Fibroblast of lung (primary cell): ENCODE measurements at regions not wholly inside any gene's neighbourhood (a gene's known extent, or its start where the extent isn't known, plus 50 kb on each side); places are given as distances from the start of the nearest gene placed in this dataset.

ENCODE experiments used
- DNase-seq, 2 donors: peaks; one replicate each; pipeline versions ENCODE4 v3.0.0 to v3.0.0-alpha.2; 2010; ENCODE audit warnings: low read depth in 2 of 2
- H2AFZ ChIP-seq: 2 replicates; pipeline ENCODE4 v1.5.1; 2012; ENCODE audit warnings: low read length, control low read depth, inconsistent platforms
- H3K27ac ChIP-seq: 2 replicates; pipeline ENCODE4 v1.5.1; 2011; ENCODE audit warnings: low read length, control low read depth; ENCODE audit not compliant: insufficient read depth
- H3K27me3 ChIP-seq: 2 replicates; pipeline ENCODE4 v1.5.1; 2011; ENCODE audit warnings: mild to moderate bottlenecking, low read length; ENCODE audit not compliant: control insufficient read depth, insufficient read depth
- H3K36me3 ChIP-seq: 2 replicates; pipeline ENCODE4 v1.5.1; 2011; ENCODE audit warnings: low read length; ENCODE audit not compliant: control insufficient read depth, insufficient read depth
- H3K4me1 ChIP-seq: 2 replicates; pipeline ENCODE4 v1.5.1; 2011; ENCODE audit warnings: low read length; ENCODE audit not compliant: control insufficient read depth, insufficient read depth; ENCODE audit errors: extremely low read depth
- H3K4me2 ChIP-seq: 2 replicates; pipeline ENCODE4 v1.5.1; 2011; ENCODE audit warnings: low read length, control low read depth; ENCODE audit not compliant: insufficient read depth; ENCODE audit errors: extremely low read depth
- H3K4me3 ChIP-seq, 4 experiments: fragments of 200-600 bp in 1 of 4; sonication (generic) in 1 of 4; replicated peaks in 1 of 4; 2 replicates each; pipeline ENCODE4 v1.5.1; 2011 to 2016; ENCODE audit warnings: low read length in 4 of 4, low read depth in 3 of 4, mild to moderate bottlenecking in 3 of 4, control low read depth in 2 of 4, inconsistent platforms in 1 of 4, mixed read lengths in 1 of 4; ENCODE audit not compliant: insufficient read depth in 1 of 4; ENCODE audit errors: control extremely low read depth in 1 of 4
- H3K79me2 ChIP-seq: 2 replicates; pipeline ENCODE4 v1.5.1; 2012; ENCODE audit warnings: mild to moderate bottlenecking, low read length, inconsistent platforms; ENCODE audit not compliant: control insufficient read depth, insufficient read depth
- H3K9ac ChIP-seq: 2 replicates; pipeline ENCODE4 v1.5.1; 2011; ENCODE audit warnings: mild to moderate bottlenecking, low read length, control low read depth; ENCODE audit not compliant: insufficient read depth
- H3K9me3 ChIP-seq: 2 replicates; pipeline ENCODE4 v1.5.1; 2012; ENCODE audit warnings: low read depth, low read length; ENCODE audit not compliant: control insufficient read depth, insufficient read depth
- H4K20me1 ChIP-seq: 2 replicates; pipeline ENCODE4 v1.5.1; 2011; ENCODE audit warnings: low read length; ENCODE audit not compliant: control insufficient read depth, insufficient read depth; ENCODE audit errors: extremely low read depth
- EZH2 ChIP-seq: IDR thresholded peaks from 2 replicates; pipeline ENCODE4 v1.5.1; 2012; ENCODE audit warnings: low read length, control low read depth, mild to moderate bottlenecking; ENCODE audit errors: missing control alignments
- TF ChIP-seq, protein P1 (sequence below), 2 donors: IDR thresholded peaks in 1 of 2; conservative IDR thresholded peaks in 1 of 2; 1 replicate in 1 of 2; 2 replicates in 1 of 2; pipeline ENCODE4 v1.5.1; 2011 to 2012; ENCODE audit warnings: low read length in 2 of 2, control low read depth in 1 of 2, inconsistent platforms in 1 of 2, low read depth in 1 of 2, mild to moderate bottlenecking in 1 of 2

DNA sequence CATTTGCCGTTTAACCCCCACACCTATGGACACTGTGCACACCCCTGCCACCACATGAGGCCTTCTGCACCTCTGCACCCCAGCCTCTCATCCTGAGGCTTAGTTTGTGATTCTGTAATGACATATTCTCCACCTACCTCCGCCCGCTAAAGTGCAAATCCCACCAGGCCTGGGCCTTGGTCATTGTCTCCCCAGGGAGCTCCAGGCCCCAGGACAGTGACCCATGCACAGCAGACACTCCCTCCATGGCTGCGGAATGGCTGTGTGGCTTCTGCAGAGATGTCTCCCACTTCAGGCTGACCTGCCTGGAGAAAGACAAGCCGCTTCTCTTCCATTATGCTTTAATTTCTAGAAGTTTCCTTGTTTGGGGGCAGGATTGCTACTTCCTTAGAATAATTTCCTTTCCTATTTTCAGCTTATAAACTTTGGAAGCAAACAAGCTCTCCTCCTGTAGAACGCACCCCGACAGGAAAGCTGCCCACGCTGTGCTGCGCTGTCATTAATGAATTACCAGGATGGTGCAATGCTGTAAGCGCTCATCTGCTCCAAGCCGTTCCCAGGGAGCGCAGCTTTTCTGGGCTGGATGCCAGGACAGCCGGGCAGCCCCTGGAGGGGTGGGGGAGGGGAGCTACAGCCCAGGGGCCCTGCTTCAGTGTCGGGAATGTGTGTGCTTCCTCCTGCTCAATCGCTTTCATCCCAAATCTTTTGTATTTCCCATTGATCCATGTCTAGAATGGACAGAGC, 618.0 kb downstream of the BRD1 start:
- no peaks in the 10 kb centered on the region for H3K9me3 ChIP-seq

DNA sequence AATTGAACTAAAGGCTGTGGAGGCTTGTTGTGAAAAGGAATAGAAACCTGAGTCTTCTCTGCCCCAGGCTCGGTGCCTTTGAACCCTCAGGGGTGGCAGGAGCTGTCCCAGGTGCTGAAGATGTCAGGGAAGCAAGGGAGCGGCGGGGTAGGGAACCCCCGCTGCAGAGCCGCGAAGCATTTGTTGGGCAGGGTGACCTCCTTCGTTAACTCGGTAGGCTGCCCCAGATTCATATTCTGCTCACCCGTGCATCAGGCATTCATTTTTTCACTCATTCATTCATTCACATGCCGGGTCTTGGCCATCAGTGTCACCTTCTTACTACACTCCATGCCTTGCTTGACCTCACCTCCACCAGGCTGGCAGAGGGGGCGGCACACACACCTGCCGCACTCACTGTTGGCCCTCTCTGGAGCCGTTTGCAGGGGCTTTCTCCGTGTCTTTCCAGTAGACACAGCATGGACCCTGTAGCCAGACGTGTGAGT, 618.9 kb downstream of the BRD1 start:
- DNase-seq, result no peak
- no peaks in the 10 kb centered on the region for H3K9me3 ChIP-seq
- no peak overlapping the region for H3K9ac ChIP-seq

More for the DNA sequence above, 618.0 kb downstream of the BRD1 start:
- H3K4me1 ChIP-seq, result no peaks in the 10 kb centered on the region
- H3K4me2 ChIP-seq, result no peak overlapping the region
- H4K20me1 ChIP-seq, result no peaks in the 10 kb centered on the region
- no peak overlapping the region for H3K4me3 ChIP-seq
- H3K9ac ChIP-seq, result no peak overlapping the region
- no peaks in the 10 kb centered on the region for H3K36me3 ChIP-seq
- H2AFZ ChIP-seq, result no peak overlapping the region
- H3K79me2 ChIP-seq, result no peaks in the 10 kb centered on the region
- H3K27me3 ChIP-seq, result no peaks in the 10 kb centered on the region
- H3K27ac ChIP-seq, result no peak overlapping the region
- no peak for TF ChIP-seq EZH2
- TF ChIP-seq, protein P1, sequence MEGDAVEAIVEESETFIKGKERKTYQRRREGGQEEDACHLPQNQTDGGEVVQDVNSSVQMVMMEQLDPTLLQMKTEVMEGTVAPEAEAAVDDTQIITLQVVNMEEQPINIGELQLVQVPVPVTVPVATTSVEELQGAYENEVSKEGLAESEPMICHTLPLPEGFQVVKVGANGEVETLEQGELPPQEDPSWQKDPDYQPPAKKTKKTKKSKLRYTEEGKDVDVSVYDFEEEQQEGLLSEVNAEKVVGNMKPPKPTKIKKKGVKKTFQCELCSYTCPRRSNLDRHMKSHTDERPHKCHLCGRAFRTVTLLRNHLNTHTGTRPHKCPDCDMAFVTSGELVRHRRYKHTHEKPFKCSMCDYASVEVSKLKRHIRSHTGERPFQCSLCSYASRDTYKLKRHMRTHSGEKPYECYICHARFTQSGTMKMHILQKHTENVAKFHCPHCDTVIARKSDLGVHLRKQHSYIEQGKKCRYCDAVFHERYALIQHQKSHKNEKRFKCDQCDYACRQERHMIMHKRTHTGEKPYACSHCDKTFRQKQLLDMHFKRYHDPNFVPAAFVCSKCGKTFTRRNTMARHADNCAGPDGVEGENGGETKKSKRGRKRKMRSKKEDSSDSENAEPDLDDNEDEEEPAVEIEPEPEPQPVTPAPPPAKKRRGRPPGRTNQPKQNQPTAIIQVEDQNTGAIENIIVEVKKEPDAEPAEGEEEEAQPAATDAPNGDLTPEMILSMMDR (conservative IDR thresholded peaks at IDR 0.05 in 1 of 2, IDR thresholded peaks at IDR 0.05 in 1 of 2; ENCODE audit: low read depth in 1 of 2, low read length in 2 of 2), result no peak
- no peak for DNase-seq

DNA sequence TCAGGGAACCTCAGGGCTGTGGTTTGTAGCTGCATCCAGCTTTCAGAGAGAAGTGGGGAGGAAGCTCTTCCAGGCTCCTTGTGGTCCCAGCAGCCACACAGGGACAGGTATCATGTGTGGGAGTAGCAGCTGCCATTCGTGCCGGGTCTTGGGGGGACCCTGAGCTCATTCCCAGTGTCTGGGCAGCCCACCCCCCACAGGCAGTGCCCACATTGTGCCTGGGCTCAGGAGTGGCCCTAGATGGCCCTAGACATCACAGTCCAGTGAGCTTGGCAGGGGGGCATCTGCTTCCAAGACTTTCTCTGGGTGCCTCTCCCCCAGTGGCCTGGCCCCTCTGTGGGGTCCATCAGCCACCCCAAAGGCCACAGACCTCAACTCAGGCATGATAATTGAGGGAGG, 619.7 kb downstream of the BRD1 start:
- Histone ChIP-seq H2AFZ (no peak overlapping the region), H3K9ac (no peak overlapping the region), H4K20me1 (no peaks in the 10 kb centered on the region), H3K4me1 (no peaks in the 10 kb centered on the region), H3K79me2 (no peaks in the 10 kb centered on the region), H3K36me3 (no peaks in the 10 kb centered on the region), H3K4me3 (no peak overlapping the region), H3K27me3 (no peaks in the 10 kb centered on the region), H3K9me3 (no peaks in the 10 kb centered on the region), H3K27ac (no peak overlapping the region), H3K4me2 (no peak overlapping the region)
- DNase-seq, result no peak
- TF ChIP-seq, protein P1 (conservative IDR thresholded peaks at IDR 0.05 in 1 of 2, IDR thresholded peaks at IDR 0.05 in 1 of 2; ENCODE audit: low read depth in 1 of 2, low read length in 2 of 2), result no peak
- TF ChIP-seq EZH2, result no peak

More for the DNA sequence above, 618.9 kb downstream of the BRD1 start:
- Histone ChIP-seq H3K4me3 (no peak overlapping the region), H3K27me3 (no peaks in the 10 kb centered on the region), H3K4me2 (no peak overlapping the region), H3K27ac (no peak overlapping the region), H3K36me3 (no peaks in the 10 kb centered on the region), H3K79me2 (no peaks in the 10 kb centered on the region), H4K20me1 (no peaks in the 10 kb centered on the region), H2AFZ (no peak overlapping the region), H3K4me1 (no peaks in the 10 kb centered on the region)
- TF ChIP-seq, protein P1 (conservative IDR thresholded peaks at IDR 0.05 in 1 of 2, IDR thresholded peaks at IDR 0.05 in 1 of 2; ENCODE audit: low read depth in 1 of 2, low read length in 2 of 2), result no peak
- no peak for TF ChIP-seq EZH2
